Urinary bladder (tissue), 3 donors: ENCODE measurements at regions not wholly inside any gene's neighbourhood (a gene's known extent, or its start where the extent isn't known, plus 50 kb on each side); places are given as distances from the start of the nearest gene placed in this dataset.

Source experiments
- DNase-seq: peaks from one replicate; pipeline ENCODE4 v3.0.0-alpha.2; 2015; ENCODE audit errors: extremely low spot score
- H3K27ac ChIP-seq: one replicate; pipeline ENCODE4 v1.5.1; 2013; ENCODE audit warnings: low read depth, mild to moderate bottlenecking, moderate library complexity
- H3K36me3 ChIP-seq: one replicate; pipeline ENCODE4 v1.6.1; 2013; ENCODE audit warnings: mild to moderate bottlenecking, moderate library complexity; ENCODE audit not compliant: insufficient read depth
- H3K4me1 ChIP-seq: one replicate; pipeline ENCODE4 v1.6.1; 2013; ENCODE audit warnings: mild to moderate bottlenecking, moderate library complexity; ENCODE audit not compliant: insufficient read depth
- H3K4me3 ChIP-seq: one replicate; pipeline ENCODE4 v1.5.1; 2013; ENCODE audit warnings: low read depth, low read length
- WGBS: extraction: QIAGEN DNeasy Blood & Tissue Kit; methylation state at CpG from one replicate; pipeline ENCODE4 v1.1.7; 2013; 5-methylcytosine and 5-hydroxymethylcytosine counted together
- donor health status: healthy with polysubstance abuse.
- donor health status: healthy.

GRCh38 chr2:239476029-239476756 is 75.4 kb upstream of the HDAC4 start:
- no peak overlapping the region for H3K27ac ChIP-seq
- no peaks in the 10 kb centered on the region for H3K36me3 ChIP-seq
- H3K4me1 ChIP-seq, result no peaks in the 10 kb centered on the region
- no peak overlapping the region for H3K4me3 ChIP-seq
- WGBS, result 86% methylated on average over 14 of the region's 14 CpGs
- no peak for DNase-seq

GRCh38 chr2:239475161-239476028 is 74.6 kb upstream of the HDAC4 start:
- no peak for DNase-seq
- H3K27ac ChIP-seq, result no peak overlapping the region
- H3K4me1 ChIP-seq, result no peaks in the 10 kb centered on the region
- WGBS, result 86% methylated on average over 13 of the region's 13 CpGs
- no peaks in the 10 kb centered on the region for H3K36me3 ChIP-seq
- H3K4me3 ChIP-seq, result no peak overlapping the region

- DNase-seq, result no peak
- WGBS, result 90% methylated on average over 8 of the region's 8 CpGs
- Histone ChIP-seq H3K4me1 (no peaks in the 10 kb centered on the region), H3K4me3 (no peak overlapping the region), H3K36me3 (no peaks in the 10 kb centered on the region), H3K27ac (no peak overlapping the region)
Observed at GRCh38 chr2:239473211-239473805, 72.5 kb upstream of the HDAC4 start.

- WGBS, result 45% methylated on average over 11 of the region's 11 CpGs
- Histone ChIP-seq H3K27ac (no peak overlapping the region), H3K36me3 (no peaks in the 10 kb centered on the region), H3K4me3 (no peak overlapping the region), H3K4me1 (no peaks in the 10 kb centered on the region)
- no peak for DNase-seq
Observed at GRCh38 chr2:239472235-239472775, 71.5 kb upstream of the HDAC4 start.

GRCh38 chr2:239471011-239471792 is 70.4 kb upstream of the HDAC4 start:
- no peak overlapping the region for H3K27ac ChIP-seq
- H3K4me3 ChIP-seq, result no peak overlapping the region
- H3K36me3 ChIP-seq, result no peaks in the 10 kb centered on the region
- 88% methylated on average over 9 of the region's 9 CpGs for WGBS
- no peak for DNase-seq
- no peaks in the 10 kb centered on the region for H3K4me1 ChIP-seq

- Histone ChIP-seq H3K27ac (no peak overlapping the region), H3K4me1 (no peaks in the 10 kb centered on the region), H3K4me3 (no peak overlapping the region), H3K36me3 (no peaks in the 10 kb centered on the region)
- DNase-seq, result no peak
- 91% methylated on average over 14 of the region's 14 CpGs for WGBS
Observed at GRCh38 chr2:239470151-239470900, 69.5 kb upstream of the HDAC4 start.

GRCh38 chr2:239469106-239469960 is 68.5 kb upstream of the HDAC4 start:
- Histone ChIP-seq H3K4me1 (no peaks in the 10 kb centered on the region), H3K36me3 (no peaks in the 10 kb centered on the region), H3K4me3 (no peak overlapping the region), H3K27ac (no peak overlapping the region)
- WGBS, result 91% methylated on average over 16 of the region's 16 CpGs
- DNase-seq, result no peak

- Histone ChIP-seq H3K4me1 (no peaks in the 10 kb centered on the region), H3K27ac (no peak overlapping the region), H3K36me3 (no peaks in the 10 kb centered on the region), H3K4me3 (no peak overlapping the region)
- 93% methylated on average over 10 of the region's 10 CpGs for WGBS
- DNase-seq, result no peak
Observed at GRCh38 chr2:239468491-239469105, 67.8 kb upstream of the HDAC4 start.

GRCh38 chr2:239467956-239468490 is 67.2 kb upstream of the HDAC4 start:
- Histone ChIP-seq H3K4me1 (no peaks in the 10 kb centered on the region), H3K27ac (no peak overlapping the region), H3K4me3 (no peak overlapping the region), H3K36me3 (no peaks in the 10 kb centered on the region)
- 94% methylated on average over 12 of the region's 12 CpGs for WGBS
- DNase-seq, result no peak

GRCh38 chr2:239467281-239467955 is 66.6 kb upstream of the HDAC4 start:
- Histone ChIP-seq H3K36me3 (no peaks in the 10 kb centered on the region), H3K27ac (no peak overlapping the region), H3K4me3 (no peak overlapping the region), H3K4me1 (no peaks in the 10 kb centered on the region)
- no peak for DNase-seq
- 96% methylated on average over 7 of the region's 7 CpGs for WGBS

GRCh38 chr2:239466755-239467271 is 66.0 kb upstream of the HDAC4 start:
- no peak overlapping the region for H3K27ac ChIP-seq
- no peak overlapping the region for H3K4me3 ChIP-seq
- 86% methylated on average over 14 of the region's 14 CpGs for WGBS
- no peaks in the 10 kb centered on the region for H3K4me1 ChIP-seq
- DNase-seq, result no peak
- no peaks in the 10 kb centered on the region for H3K36me3 ChIP-seq
